Ascending aorta (tissue), 2 donors: ENCODE measurements at regions not wholly inside any gene's neighbourhood (a gene's known extent, or its start where the extent isn't known, plus 50 kb on each side); places are given as distances from the start of the nearest gene placed in this dataset.

Source experiments
- DNase-seq, 2 donors: peaks; one replicate each; pipeline ENCODE4 v3.0.0-alpha.2; 2019; ENCODE audit warnings: low spot score in 2 of 2
- H3K27ac ChIP-seq, 2 donors: fragments of 200-600 bp; sonication (generic); one replicate each; pipeline ENCODE4 v1.5.1; 2016 to 2017; ENCODE audit warnings: mild to moderate bottlenecking in 1 of 2
- H3K27me3 ChIP-seq: fragments of 200-600 bp; sonication (generic); one replicate; pipeline ENCODE4 v1.5.1; 2017
- H3K36me3 ChIP-seq, 2 donors: fragments of 200-600 bp; sonication (generic); one replicate each; pipeline ENCODE4 v1.5.1; 2016
- H3K4me1 ChIP-seq, 2 donors: fragments of 200-600 bp; sonication (generic); one replicate each; pipeline ENCODE4 v1.5.1; 2016 to 2017; ENCODE audit warnings: mild to moderate bottlenecking in 1 of 2
- H3K4me3 ChIP-seq, 2 donors: fragments of 200-600 bp; sonication (generic); one replicate each; pipeline ENCODE4 v1.5.1; 2016 to 2017; ENCODE audit warnings: mild to moderate bottlenecking in 1 of 2
- H3K9me3 ChIP-seq, 2 donors: fragments of 200-600 bp; sonication (generic); one replicate each; pipeline ENCODE4 v1.5.1; 2016
- CTCF ChIP-seq, 3 experiments: fragments of 200-600 bp in 2 of 3; fragments of 450-650 bp in 1 of 3; sonication (generic) in 2 of 3; IDR thresholded peaks; one replicate each; pipeline ENCODE4 v1.5.1; 2016 to 2019; ENCODE audit warnings: antibody characterized with exemption in 3 of 3, mild to moderate bottlenecking in 1 of 3, moderate library complexity in 1 of 3
- intact Hi-C: fragments of 100-400 bp; cut with DNase I; formaldehyde crosslinking; loops from one replicate; pipeline ENCODE4 v1.15.1; 2023

GRCh38 chr5:87054821-87055220, 212.9 kb upstream of the RASA1 start:
- no peak for DNase-seq
- intact Hi-C loops: no loop called here
- Histone ChIP-seq H3K9me3 (no peaks in the 10 kb centered on the region), H3K4me3 (no peak overlapping the region), H3K4me1 (no peaks in the 10 kb centered on the region), H3K27me3 (no peaks in the 10 kb centered on the region), H3K27ac (no peak overlapping the region), H3K36me3 (no peaks in the 10 kb centered on the region)
- TF ChIP-seq CTCF (IDR thresholded peaks at IDR 0.05): no peak

DNA sequence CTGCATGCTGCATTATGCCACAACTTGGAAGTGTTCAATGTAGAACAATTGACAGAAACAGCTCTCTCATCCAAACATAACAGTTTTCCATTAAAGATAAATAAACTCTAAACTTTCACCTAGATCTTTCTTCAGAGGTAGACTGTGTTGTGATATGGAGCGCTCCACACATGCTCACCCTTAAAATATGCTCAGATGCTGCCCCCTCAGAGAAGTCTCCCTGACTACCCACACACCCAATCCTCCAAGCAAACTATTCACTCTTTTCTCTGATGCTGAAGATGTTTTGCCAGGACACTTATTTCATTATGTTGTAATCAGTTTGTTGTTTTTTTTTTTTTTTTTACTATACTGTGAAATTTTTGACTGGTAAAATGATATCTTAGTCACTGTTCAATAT, 206.6 kb upstream of the RASA1 start:
- Histone ChIP-seq H3K9me3 (peaks cover 0 to 3% of the 10 kb centered on the region in 2 donors), H3K27ac (no peak overlapping the region), H3K4me1 (no peaks in the 10 kb centered on the region), H3K36me3 (no peaks in the 10 kb centered on the region), H3K27me3 (no peaks in the 10 kb centered on the region), H3K4me3 (no peak overlapping the region)
- intact Hi-C loops: no loop called here
- TF ChIP-seq CTCF (IDR thresholded peaks at IDR 0.05): no peak
- no peak for DNase-seq

DNA sequence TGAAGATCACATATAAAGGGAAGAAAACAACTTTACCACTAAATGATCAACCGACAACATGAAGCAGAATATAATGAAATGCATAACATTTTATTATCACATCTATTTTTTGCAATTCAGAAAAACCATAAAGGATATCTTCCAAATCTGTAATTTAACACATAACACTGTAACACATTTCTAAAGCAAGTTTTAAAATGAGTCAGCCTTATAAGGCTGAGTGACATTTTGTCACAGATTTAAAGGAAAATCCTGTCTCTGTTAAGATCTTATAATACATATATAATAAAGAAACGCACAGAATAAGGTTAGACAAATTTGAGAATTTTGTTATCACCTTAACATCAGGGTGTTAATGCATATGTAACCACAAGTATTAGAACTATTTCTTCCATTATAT, 198.4 kb upstream of the RASA1 start:
- no peaks in the 10 kb centered on the region for H3K9me3 ChIP-seq
- H3K4me1 ChIP-seq: no peaks in the 10 kb centered on the region
- no peaks in the 10 kb centered on the region for H3K27me3 ChIP-seq
- no peak overlapping the region for H3K4me3 ChIP-seq
- no peak for DNase-seq
- TF ChIP-seq CTCF (IDR thresholded peaks at IDR 0.05): no peak
- no peaks in the 10 kb centered on the region for H3K36me3 ChIP-seq
- intact Hi-C loops: no loop called here
- H3K27ac ChIP-seq: no peak overlapping the region

- no peaks in the 10 kb centered on the region for H3K27me3 ChIP-seq
- intact Hi-C loops: loop anchor here (1.0 to 10.0 kb wide), 3 partner anchors 75 to 331 kb away; partner anchors contain the start of gene RASA1
- no peaks in the 10 kb centered on the region for H3K4me1 ChIP-seq
- no peak overlapping the region for H3K27ac ChIP-seq
- peak in 1 of 2 donors; percentile 68 for DNase-seq
- H3K4me3 ChIP-seq: no peak overlapping the region
- peak; percentile 38 to 73 (median 61) for TF ChIP-seq CTCF (IDR thresholded peaks at IDR 0.05)
- no peaks in the 10 kb centered on the region for H3K36me3 ChIP-seq
- H3K9me3 ChIP-seq: no peaks in the 10 kb centered on the region
Observed at GRCh38 chr5:87069974-87070608, 197.6 kb upstream of the RASA1 start.

GRCh38 chr5:87074072-87074471, 193.6 kb upstream of the RASA1 start:
- DNase-seq: no peak
- Histone ChIP-seq H3K36me3 (no peaks in the 10 kb centered on the region), H3K27me3 (no peaks in the 10 kb centered on the region), H3K9me3 (no peaks in the 10 kb centered on the region), H3K4me3 (no peak overlapping the region), H3K4me1 (no peaks in the 10 kb centered on the region), H3K27ac (no peak overlapping the region)
- no peak for TF ChIP-seq CTCF (IDR thresholded peaks at IDR 0.05)
- intact Hi-C loops: loop anchor here (10.0 kb wide), 2 partner anchors 71 to 191 kb away; partner anchors contain the start of gene RASA1
